ENCODE measurements at regions not wholly inside any gene's neighbourhood (a gene's known extent, or its start where the extent isn't known, plus 50 kb on each side); places are given as distances from the start of the nearest gene placed in this dataset.

GRCh38 chr13:109918179-109918711 is 131.9 kb upstream of the IRS2 start:
- no peak for DNase-seq (ENCODE audit: extremely low read depth, low read depth)
- TF ChIP-seq, protein P1, sequence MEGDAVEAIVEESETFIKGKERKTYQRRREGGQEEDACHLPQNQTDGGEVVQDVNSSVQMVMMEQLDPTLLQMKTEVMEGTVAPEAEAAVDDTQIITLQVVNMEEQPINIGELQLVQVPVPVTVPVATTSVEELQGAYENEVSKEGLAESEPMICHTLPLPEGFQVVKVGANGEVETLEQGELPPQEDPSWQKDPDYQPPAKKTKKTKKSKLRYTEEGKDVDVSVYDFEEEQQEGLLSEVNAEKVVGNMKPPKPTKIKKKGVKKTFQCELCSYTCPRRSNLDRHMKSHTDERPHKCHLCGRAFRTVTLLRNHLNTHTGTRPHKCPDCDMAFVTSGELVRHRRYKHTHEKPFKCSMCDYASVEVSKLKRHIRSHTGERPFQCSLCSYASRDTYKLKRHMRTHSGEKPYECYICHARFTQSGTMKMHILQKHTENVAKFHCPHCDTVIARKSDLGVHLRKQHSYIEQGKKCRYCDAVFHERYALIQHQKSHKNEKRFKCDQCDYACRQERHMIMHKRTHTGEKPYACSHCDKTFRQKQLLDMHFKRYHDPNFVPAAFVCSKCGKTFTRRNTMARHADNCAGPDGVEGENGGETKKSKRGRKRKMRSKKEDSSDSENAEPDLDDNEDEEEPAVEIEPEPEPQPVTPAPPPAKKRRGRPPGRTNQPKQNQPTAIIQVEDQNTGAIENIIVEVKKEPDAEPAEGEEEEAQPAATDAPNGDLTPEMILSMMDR (IDR thresholded peaks at IDR 0.05; ENCODE audit: low read depth, low read length), result no peak

DNA sequence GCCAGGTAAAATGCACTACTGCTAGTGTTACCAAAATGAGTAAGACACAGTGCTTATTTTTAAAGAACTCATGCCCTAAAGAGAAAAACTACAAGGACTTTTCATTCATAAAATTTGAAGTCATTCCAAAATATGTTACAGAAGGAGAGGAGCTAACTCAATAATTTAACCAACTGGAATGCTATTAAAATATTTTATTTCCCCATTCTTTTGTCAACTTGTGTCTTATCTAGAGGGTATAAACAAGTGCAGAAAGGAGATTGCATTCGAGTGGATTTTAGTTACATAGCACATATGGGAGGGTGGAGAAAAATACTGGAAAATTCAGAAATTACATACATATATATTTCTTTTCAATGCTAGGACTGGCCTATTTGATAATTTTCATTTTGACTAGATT is 131.0 kb upstream of the IRS2 start:
- DNase-seq (ENCODE audit: extremely low read depth, low read depth), result no peak

DNA sequence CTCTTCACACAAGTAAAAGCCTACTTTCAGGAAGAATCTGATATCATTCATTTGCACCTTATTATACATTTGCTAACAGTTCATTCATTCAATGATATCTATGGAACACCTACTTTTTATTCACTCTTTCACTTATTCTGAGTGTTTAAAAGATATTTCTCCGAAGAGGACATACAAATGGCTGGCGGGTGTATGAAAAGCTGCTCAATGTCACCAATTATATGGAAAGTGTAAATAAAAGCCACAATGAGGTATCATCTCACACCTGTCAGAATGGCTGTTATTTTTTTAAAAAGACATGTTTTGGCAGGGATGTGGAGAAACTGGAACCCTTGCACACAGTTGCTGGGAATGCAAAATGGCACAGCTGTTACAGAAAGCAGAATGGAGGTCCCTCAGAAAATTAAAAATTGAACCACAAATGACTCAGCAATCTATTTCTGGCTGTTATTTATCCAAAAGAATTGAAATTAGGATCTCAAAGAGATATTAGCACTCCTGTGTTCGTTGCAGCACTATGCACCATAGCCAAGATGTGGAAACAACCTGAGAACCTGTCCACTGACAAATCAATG is 127.6 kb upstream of the IRS2 start:
- TF ChIP-seq, protein P1 (IDR thresholded peaks at IDR 0.05; ENCODE audit: low read depth, low read length), result no peak
- DNase-seq (ENCODE audit: extremely low read depth, low read depth), result no peak

More for the DNA sequence above, 131.0 kb upstream of the IRS2 start:
- TF ChIP-seq, protein P1 (IDR thresholded peaks at IDR 0.05; ENCODE audit: low read depth, low read length), result no peak

DNA sequence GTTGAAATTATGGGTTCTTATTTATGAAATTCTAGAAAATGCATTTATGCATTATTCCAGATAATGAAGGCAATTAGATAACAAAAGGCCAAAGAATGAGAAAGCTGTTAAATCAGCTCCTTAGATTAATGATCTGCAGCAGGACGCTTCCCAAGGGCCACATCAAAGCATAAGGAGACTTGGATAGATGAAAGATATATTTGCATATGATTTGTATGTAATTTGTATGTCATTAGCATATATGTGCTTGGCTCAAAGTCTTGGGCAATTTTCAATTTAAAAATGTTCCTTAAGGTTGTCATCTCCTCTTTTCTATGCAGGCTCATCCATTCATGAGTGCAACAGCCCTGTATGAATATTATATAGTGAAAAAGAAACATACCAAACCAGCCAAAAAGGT is 126.8 kb upstream of the IRS2 start:
- DNase-seq (ENCODE audit: extremely low read depth, low read depth), result no peak
- TF ChIP-seq, protein P1 (IDR thresholded peaks at IDR 0.05; ENCODE audit: low read depth, low read length), result no peak

DNA sequence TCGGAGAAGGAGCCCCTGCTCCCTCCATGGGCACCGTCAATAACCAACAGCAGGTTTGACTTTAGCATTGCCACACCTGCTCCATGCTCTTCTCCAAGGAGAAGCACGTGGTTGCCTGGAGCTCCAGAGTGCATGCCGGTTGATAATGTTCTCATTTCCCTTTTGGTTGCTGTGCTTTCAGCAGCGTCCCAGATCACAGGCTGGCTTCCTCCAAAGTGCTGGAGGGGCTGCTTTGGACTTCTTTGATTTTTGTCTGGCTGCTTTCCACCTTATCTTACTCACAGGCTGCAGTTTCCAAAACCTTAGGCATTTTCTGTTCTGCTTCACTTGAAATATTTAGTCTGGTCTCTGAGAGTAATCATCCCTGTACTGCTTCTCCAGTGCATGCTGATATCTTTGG is 123.8 kb upstream of the IRS2 start:
- TF ChIP-seq, protein P1 (IDR thresholded peaks at IDR 0.05; ENCODE audit: low read depth, low read length), result no peak
- peak; percentile 24 for DNase-seq (ENCODE audit: extremely low read depth, low read depth)

DNA sequence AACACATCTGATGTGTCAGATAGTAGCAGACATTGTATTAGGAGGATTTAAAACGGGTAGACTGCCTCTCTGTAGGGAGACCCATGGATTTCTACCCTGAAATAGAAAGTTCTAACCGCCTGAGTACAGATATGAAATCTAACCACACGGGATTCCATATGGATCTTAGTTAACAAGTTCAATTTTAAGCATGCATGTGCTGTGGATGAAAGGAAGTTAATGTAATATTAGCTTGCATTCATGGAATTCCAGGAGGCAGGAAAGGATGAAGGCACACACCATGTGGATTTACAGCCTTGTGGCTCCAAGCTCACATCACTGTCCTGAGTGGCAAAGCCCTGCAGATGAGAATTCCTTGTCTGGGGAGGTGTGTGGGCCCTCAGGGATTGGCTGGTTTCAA is 120.6 kb upstream of the IRS2 start:
- DNase-seq (ENCODE audit: extremely low read depth, low read depth), result no peak
- TF ChIP-seq, protein P1 (IDR thresholded peaks at IDR 0.05; ENCODE audit: low read depth, low read length), result no peak

- no peak for DNase-seq (ENCODE audit: extremely low read depth, low read depth)
- TF ChIP-seq, protein P1 (IDR thresholded peaks at IDR 0.05; ENCODE audit: low read depth, low read length), result no peak
These were observed 117.8 kb upstream of the IRS2 start for GRCh38 chr13:109904218-109904617.
